Astrocyte of the cerebellum (primary cell): ENCODE measurements at regions not wholly inside any gene's neighbourhood (a gene's known extent, or its start where the extent isn't known, plus 50 kb on each side); places are given as distances from the start of the nearest gene placed in this dataset.
"Not testable (repeated sequence)": the region's sequence is repeated elsewhere in the genome, so short reads cannot be mapped to it uniquely, and the experiment has no call there.

Experiments used
- DNase-seq: peaks from one replicate; pipeline ENCODE4 v3.0.0-alpha.2; 2011; ENCODE audit warnings: low read depth
- H3K4me3 ChIP-seq: 2 replicates; pipeline ENCODE4 v1.5.1; 2011; ENCODE audit warnings: mild to moderate bottlenecking, low read depth, low read length, moderate library complexity
- in situ Hi-C: cut with HindIII; loops from 2 replicates; pipeline ENCODE4 v1.10.0; 2017; ENCODE audit warnings: low sequenced_read_pairs
- TF ChIP-seq, protein P1 (sequence below): IDR thresholded peaks from 2 replicates; pipeline ENCODE4 v1.5.1; 2012; ENCODE audit warnings: low read length, low read depth, moderate library complexity, mild to moderate bottlenecking; ENCODE audit errors: missing control alignments

DNA sequence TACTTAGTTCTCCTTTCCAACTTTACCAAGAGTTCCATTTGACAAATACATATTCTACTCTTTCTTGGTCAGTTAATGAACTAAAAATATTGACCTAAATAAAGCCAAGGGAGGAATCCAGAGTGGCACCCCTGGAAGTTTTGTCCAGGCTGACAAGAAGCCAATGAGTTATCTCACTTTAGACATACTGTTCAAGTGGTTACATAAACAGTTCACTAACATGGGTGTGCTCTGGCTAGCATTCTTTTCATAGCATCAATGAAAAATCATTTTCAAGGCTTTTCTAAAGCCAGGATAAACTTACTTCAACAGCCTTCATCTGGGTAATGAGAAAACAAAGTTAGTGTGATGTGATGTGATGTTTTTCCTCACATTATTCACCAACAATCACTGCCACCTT, 649.4 kb downstream of the TDRD15 start:
- no peak overlapping the region for H3K4me3 ChIP-seq
- TF ChIP-seq, protein P1, sequence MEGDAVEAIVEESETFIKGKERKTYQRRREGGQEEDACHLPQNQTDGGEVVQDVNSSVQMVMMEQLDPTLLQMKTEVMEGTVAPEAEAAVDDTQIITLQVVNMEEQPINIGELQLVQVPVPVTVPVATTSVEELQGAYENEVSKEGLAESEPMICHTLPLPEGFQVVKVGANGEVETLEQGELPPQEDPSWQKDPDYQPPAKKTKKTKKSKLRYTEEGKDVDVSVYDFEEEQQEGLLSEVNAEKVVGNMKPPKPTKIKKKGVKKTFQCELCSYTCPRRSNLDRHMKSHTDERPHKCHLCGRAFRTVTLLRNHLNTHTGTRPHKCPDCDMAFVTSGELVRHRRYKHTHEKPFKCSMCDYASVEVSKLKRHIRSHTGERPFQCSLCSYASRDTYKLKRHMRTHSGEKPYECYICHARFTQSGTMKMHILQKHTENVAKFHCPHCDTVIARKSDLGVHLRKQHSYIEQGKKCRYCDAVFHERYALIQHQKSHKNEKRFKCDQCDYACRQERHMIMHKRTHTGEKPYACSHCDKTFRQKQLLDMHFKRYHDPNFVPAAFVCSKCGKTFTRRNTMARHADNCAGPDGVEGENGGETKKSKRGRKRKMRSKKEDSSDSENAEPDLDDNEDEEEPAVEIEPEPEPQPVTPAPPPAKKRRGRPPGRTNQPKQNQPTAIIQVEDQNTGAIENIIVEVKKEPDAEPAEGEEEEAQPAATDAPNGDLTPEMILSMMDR: no peak
- DNase-seq: no peak
- in situ Hi-C loops: no loop called here

DNA sequence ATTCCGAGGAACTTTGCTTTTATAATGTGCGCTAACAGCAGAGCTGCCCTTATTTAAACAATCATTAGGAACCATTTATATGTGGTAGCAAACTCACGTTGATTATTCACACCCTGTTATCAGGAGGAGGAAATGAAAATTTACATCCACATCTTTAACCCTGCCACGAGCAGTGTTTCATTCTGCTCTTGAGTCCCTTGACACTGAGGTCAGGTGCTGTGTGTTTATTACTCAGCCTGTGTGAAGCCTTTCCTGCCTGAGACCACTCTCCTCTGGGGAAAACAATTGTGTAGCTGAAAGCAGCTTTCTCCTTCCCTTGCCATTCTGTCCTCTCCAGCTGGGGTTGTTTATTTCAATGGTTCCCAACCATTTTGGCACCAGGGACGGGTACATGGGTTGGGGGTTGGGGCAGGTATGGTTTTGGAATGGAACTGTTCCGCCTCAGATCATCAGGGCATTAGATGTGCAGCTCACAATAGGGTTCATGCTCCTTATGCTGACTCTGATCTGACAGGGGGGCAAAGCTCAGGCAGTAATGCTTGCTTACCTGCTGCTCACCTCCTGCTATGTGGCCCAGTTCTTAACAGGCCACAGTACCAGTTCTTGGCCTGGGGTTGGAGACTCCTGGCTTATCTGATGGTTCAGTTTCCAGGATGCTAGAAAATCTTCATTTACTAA, 651.1 kb downstream of the TDRD15 start:
- TF ChIP-seq, protein P1: no peak
- in situ Hi-C loops: no loop called here
- no peak for DNase-seq
- no peak overlapping the region for H3K4me3 ChIP-seq

DNA sequence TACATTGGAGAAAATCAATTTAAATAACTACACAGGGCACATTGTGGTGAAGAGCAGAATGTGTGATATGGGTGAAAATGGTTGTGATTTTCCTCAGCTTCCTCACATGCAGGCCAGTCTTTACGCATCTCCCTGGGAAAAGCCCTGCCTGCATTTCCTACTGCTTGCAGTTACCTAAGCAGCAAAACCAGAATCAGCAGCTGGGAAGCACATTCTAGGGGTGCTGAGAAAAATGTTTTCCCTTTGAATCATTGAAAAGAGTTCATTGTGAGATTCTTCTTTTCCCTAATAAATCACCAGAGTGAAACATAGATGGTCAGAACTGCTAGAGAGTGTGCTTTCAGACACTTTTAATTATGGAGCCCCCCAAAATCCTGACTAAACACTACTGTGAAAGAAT, 656.0 kb downstream of the TDRD15 start:
- no peak for DNase-seq
- no peak overlapping the region for H3K4me3 ChIP-seq
- in situ Hi-C loops: no loop called here
- TF ChIP-seq, protein P1: no peak

DNA sequence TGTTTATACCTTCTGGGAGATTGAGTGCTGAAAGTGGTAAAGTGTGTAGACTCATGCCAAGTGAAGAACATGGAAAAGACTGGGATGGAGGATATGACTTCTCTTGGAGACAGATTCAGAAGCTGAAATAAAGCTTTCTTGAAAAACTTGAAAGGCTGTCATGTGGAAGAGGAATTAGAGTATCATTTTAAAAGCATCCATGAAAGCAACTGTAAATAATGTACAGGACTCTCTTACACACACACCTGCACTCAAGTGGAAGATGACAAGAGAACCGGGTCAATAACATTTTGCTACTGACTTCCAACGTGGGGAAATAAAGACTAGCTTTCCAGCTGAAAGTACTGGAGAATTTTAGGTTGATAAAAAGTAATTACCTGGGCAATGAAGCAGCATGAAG, 658.2 kb downstream of the TDRD15 start:
- TF ChIP-seq, protein P1: no peak
- no peak for DNase-seq
- in situ Hi-C loops: no loop called here

DNA sequence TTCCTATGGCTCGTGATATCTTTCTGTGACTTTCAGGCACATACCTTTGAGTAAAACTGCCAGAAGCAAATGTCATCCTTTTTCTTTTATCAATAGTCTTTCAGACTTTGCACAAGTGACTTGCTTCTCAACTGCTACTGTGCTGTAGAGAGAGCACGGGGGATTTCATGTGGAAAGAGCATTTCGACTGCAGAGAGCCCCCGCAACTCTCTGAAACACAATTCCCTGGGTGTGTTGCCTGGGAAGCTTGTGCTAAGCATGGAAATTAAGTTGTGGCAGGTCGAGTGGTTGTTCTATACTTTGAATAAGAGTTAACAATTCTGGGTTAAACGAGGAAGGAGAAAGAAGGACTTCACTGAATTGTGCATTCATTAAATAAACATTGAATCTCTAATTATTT, 659.1 kb downstream of the TDRD15 start:
- no peak overlapping the region for H3K4me3 ChIP-seq
- DNase-seq: no peak
- in situ Hi-C loops: no loop called here
- TF ChIP-seq, protein P1: no peak

More for the DNA sequence above, 658.2 kb downstream of the TDRD15 start:
- no peak overlapping the region for H3K4me3 ChIP-seq

DNA sequence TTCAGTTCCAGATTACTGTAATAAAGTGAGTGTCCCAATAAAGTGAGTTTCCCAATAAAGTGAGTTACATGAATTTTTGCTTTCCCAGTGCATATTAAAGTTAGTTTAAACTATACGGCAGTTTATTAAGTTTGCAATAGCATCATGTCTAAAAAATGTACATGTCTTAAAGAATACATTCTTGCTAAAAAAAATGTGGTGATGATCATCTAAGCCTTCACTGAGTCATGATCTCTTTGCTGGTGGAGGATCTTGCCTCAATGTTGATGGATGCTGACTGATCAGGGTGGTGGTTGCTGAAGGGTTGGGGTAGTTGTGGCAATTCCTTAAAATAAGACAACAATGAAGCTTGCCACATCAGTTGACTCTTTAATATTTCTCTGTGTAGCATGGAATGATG, 664.2 kb downstream of the TDRD15 start:
- DNase-seq: no peak
- TF ChIP-seq, protein P1: no peak
- in situ Hi-C loops: no loop called here
- H3K4me3 ChIP-seq: no peak overlapping the region

DNA sequence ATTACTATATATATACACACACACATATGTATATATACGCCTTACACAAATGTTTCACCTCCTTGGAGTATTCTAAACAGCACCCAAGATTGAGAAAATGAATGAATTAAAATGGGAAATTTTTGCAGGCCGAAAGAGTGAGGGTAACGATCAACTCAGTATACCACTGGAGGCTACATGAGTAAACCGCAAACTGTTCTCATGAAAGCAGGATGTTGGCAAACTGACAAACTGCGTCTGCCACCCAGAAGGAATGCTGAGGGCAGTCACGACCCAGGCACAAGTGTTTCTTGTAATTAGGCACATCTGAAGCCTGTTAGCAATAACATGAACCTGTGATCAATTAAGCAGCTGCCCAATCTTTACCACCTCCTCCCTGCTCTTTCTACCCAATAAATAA, 666.5 kb downstream of the TDRD15 start:
- in situ Hi-C loops: not testable (repeated sequence)

More for the DNA sequence above, 666.5 kb downstream of the TDRD15 start:
- DNase-seq, H3K4me3 ChIP-seq: not testable (repeated sequence)
